ENCODE measurements at regions not wholly inside any gene's neighbourhood (a gene's known extent, or its start where the extent isn't known, plus 50 kb on each side); places are given as distances from the start of the nearest gene placed in this dataset.

GRCh38 chr2:18959952-18960717 is 370.8 kb upstream of the NT5C1B start:
- Histone ChIP-seq H3K4me3 (no peak overlapping the region), H3K36me3 (no peaks in the 10 kb centered on the region)

GRCh38 chr2:18959200-18959599 is 369.8 kb upstream of the NT5C1B start:
- intact Hi-C loops (cut with micrococcal nuclease): no loop called here
- H3K9me3 ChIP-seq (replicated peaks): peaks cover 8% of the 10 kb centered on the region
- H3K27ac ChIP-seq (replicated peaks): no peak overlapping the region
- no peaks in the 10 kb centered on the region for H3K4me1 ChIP-seq
- no peaks in the 10 kb centered on the region for H3K36me3 ChIP-seq
- no peak for DNase-seq
- no peak for TF ChIP-seq CTCF (IDR thresholded peaks at IDR 0.05; ENCODE audit: borderline replicate concordance)
- H3K4me3 ChIP-seq: no peak overlapping the region
- no peaks in the 10 kb centered on the region for H3K27me3 ChIP-seq (ENCODE audit: low read depth)

More at GRCh38 chr2:18959952-18960717, 370.8 kb upstream of the NT5C1B start:
- Histone ChIP-seq H3K4me1 (no peaks in the 10 kb centered on the region), H3K9me3 (replicated peaks) (peaks cover 1% of the 10 kb centered on the region), H3K27me3 (ENCODE audit: low read depth) (no peaks in the 10 kb centered on the region), H3K27ac (replicated peaks) (no peak overlapping the region)
- intact Hi-C loops (cut with micrococcal nuclease): no loop called here
- no peak for DNase-seq
- TF ChIP-seq CTCF (IDR thresholded peaks at IDR 0.05; ENCODE audit: borderline replicate concordance): no peak

- Histone ChIP-seq H3K4me3 (no peak overlapping the region), H3K27me3 (ENCODE audit: low read depth) (no peaks in the 10 kb centered on the region), H3K9me3 (replicated peaks) (peaks cover 8% of the 10 kb centered on the region), H3K27ac (replicated peaks) (no peak overlapping the region), H3K36me3 (no peaks in the 10 kb centered on the region), H3K4me1 (no peaks in the 10 kb centered on the region)
- DNase-seq: no peak
- no peak for TF ChIP-seq CTCF (IDR thresholded peaks at IDR 0.05; ENCODE audit: borderline replicate concordance)
- intact Hi-C loops (cut with micrococcal nuclease): no loop called here
Observed at GRCh38 chr2:18957909-18958308, 368.5 kb upstream of the NT5C1B start.

- intact Hi-C loops (cut with micrococcal nuclease): no loop called here
- H3K27me3 ChIP-seq (ENCODE audit: low read depth): no peaks in the 10 kb centered on the region
- no peak for DNase-seq
- H3K4me1 ChIP-seq: peaks cover 10% of the 10 kb centered on the region
- H3K27ac ChIP-seq (replicated peaks): no peak overlapping the region
- H3K9me3 ChIP-seq (replicated peaks): peaks cover 8% of the 10 kb centered on the region
- TF ChIP-seq CTCF (IDR thresholded peaks at IDR 0.05; ENCODE audit: borderline replicate concordance): no peak
- no peaks in the 10 kb centered on the region for H3K36me3 ChIP-seq
- no peak overlapping the region for H3K4me3 ChIP-seq
Observed at GRCh38 chr2:18950361-18950851, 361.0 kb upstream of the NT5C1B start.

GRCh38 chr2:18949871-18950270 is 360.5 kb upstream of the NT5C1B start:
- no peak for DNase-seq
- Histone ChIP-seq H3K27ac (replicated peaks) (no peak overlapping the region), H3K27me3 (ENCODE audit: low read depth) (no peaks in the 10 kb centered on the region), H3K36me3 (no peaks in the 10 kb centered on the region), H3K4me3 (no peak overlapping the region), H3K4me1 (peaks cover 10% of the 10 kb centered on the region), H3K9me3 (replicated peaks) (peaks cover 5% of the 10 kb centered on the region)
- no peak for TF ChIP-seq CTCF (IDR thresholded peaks at IDR 0.05; ENCODE audit: borderline replicate concordance)
- intact Hi-C loops (cut with micrococcal nuclease): no loop called here
